RWPE2 (cell line): ENCODE measurements at regions not wholly inside any gene's neighbourhood (a gene's known extent, or its start where the extent isn't known, plus 50 kb on each side); places are given as distances from the start of the nearest gene placed in this dataset.

ENCODE experiments used
- ATAC-seq: fragments of 200-7000 bp; cut with Tn5 transposase; 3 replicates; pipeline ENCODE4 v1.9.1; 2021; ENCODE audit warnings: low read depth
- DNase-seq: peaks from one replicate; pipeline ENCODE4 v3.0.0-alpha.2; 2020; ENCODE audit warnings: low spot score
- H3K27ac ChIP-seq: fragments of 450-650 bp; 2 replicates; pipeline ENCODE4 v1.5.1; 2017; ENCODE audit warnings: mild to moderate bottlenecking; ENCODE audit not compliant: poor library complexity, severe bottlenecking
- H3K27me3 ChIP-seq: fragments of 250-450 bp; sonication (Bioruptor Pico); 2 replicates; pipeline ENCODE4 v1.5.1; 2021; ENCODE audit warnings: mild to moderate bottlenecking, moderate library complexity; ENCODE audit not compliant: insufficient read depth, poor library complexity, severe bottlenecking
- H3K36me3 ChIP-seq: fragments of 250-450 bp; sonication (Bioruptor Pico); 2 replicates; pipeline ENCODE4 v1.5.1; 2020; ENCODE audit warnings: low read depth, mild to moderate bottlenecking, moderate library complexity
- H3K4me1 ChIP-seq: fragments of 250-450 bp; sonication (Bioruptor Pico); 2 replicates; pipeline ENCODE4 v1.5.1; 2021; ENCODE audit warnings: mild to moderate bottlenecking, moderate library complexity; ENCODE audit not compliant: insufficient read depth, poor library complexity, severe bottlenecking
- H3K4me3 ChIP-seq: fragments of 250-450 bp; sonication (Bioruptor Pico); 2 replicates; pipeline ENCODE4 v1.5.1; 2021; ENCODE audit warnings: mild to moderate bottlenecking, moderate library complexity; ENCODE audit not compliant: severe bottlenecking
- H3K9me3 ChIP-seq: fragments of 250-450 bp; sonication (Bioruptor Pico); 2 replicates; pipeline ENCODE4 v1.5.1; 2021; ENCODE audit warnings: mild to moderate bottlenecking, moderate library complexity; ENCODE audit not compliant: severe bottlenecking
- TF ChIP-seq, protein P1 (sequence below): fragments of 450-650 bp; IDR thresholded peaks from one replicate; pipeline ENCODE4 v1.5.1; 2017; ENCODE audit warnings: mild to moderate bottlenecking, moderate library complexity; ENCODE audit not compliant: poor library complexity, severe bottlenecking

DNA sequence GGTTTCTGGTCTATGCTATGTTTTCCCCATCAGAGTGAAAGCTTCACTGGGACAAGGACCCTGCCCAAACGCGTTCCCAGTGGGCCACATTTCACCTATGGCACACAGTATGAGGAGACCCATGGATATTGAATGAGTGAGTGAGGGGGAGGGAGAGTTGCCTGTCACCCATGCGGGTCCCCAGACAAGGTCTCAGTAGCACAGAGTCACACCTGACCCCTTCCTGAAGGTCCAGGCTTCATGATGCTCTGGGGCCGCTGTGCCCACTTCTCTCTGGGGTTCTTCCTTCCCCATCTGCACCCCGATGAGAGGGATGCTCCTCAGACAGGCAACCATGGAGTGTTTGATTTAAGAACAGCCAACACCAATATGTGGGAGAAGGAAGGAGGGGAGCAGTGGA, 72.3 kb upstream of the CSF3R start:
- Histone ChIP-seq H3K9me3 (no peaks in the 10 kb centered on the region), H3K27ac (no peak overlapping the region), H3K36me3 (no peaks in the 10 kb centered on the region), H3K4me3 (no peak overlapping the region), H3K4me1 (no peaks in the 10 kb centered on the region), H3K27me3 (peaks cover 30% of the 10 kb centered on the region)
- TF ChIP-seq, protein P1, sequence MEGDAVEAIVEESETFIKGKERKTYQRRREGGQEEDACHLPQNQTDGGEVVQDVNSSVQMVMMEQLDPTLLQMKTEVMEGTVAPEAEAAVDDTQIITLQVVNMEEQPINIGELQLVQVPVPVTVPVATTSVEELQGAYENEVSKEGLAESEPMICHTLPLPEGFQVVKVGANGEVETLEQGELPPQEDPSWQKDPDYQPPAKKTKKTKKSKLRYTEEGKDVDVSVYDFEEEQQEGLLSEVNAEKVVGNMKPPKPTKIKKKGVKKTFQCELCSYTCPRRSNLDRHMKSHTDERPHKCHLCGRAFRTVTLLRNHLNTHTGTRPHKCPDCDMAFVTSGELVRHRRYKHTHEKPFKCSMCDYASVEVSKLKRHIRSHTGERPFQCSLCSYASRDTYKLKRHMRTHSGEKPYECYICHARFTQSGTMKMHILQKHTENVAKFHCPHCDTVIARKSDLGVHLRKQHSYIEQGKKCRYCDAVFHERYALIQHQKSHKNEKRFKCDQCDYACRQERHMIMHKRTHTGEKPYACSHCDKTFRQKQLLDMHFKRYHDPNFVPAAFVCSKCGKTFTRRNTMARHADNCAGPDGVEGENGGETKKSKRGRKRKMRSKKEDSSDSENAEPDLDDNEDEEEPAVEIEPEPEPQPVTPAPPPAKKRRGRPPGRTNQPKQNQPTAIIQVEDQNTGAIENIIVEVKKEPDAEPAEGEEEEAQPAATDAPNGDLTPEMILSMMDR = no peak
- DNase-seq (no peak), ATAC-seq (no peak)

DNA sequence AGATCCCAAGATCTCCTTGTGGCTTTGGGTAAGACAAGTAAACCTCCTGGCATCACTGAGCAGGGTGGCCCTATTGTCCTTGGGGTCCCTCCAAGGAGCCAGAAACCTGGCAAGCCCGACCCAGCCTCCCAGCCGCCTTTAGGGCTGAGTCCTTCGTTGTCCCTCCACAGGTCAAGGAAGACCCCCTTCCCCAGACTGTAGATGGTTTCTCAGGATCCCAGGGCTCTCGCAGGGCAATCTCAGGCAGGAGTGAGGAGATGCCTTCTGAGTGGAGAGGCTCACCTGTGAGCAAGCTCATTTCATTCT, 71.6 kb upstream of the CSF3R start:
- Histone ChIP-seq H3K36me3 (no peaks in the 10 kb centered on the region), H3K9me3 (no peaks in the 10 kb centered on the region), H3K4me3 (no peak overlapping the region), H3K4me1 (no peaks in the 10 kb centered on the region), H3K27ac (no peak overlapping the region), H3K27me3 (peaks cover 30% of the 10 kb centered on the region)
- TF ChIP-seq, protein P1 = no peak
- ATAC-seq (no peak), DNase-seq (no peak)

DNA sequence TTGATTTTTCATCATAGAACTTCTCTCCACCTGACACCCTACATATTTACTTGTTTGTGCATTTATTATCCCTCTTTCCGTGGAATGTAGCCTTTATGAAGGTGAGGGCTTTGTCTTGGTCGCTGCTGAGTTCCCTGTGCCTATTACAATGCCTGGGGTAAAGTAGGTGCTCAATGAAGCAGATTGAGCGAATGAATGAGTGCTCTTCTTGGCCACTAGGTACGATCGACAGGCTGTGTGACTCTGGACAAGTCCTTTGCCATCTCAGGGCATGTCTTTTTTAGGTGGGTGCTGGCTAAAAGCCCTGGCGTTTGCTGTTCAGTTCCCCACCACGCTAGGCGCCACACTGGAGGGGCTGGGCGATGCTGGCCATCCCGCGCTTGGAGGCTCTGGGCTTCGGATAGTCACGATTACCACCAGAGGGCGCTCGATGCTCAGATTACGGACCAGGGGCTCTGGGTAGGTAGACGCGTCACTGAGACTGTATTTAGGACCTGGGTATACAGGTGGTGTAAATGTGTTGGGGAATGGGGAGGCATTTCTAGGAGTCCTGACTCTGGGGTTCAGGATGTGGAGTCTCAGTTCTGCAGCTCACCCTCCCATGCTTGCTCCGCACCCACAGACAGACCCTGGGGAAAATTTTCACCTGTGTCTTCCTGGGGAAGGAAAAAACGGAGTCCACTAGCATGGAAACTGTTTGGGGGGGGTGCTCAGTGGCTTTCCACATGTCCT, 71.0 kb upstream of the CSF3R start:
- no peaks in the 10 kb centered on the region for H3K9me3 ChIP-seq
- ATAC-seq (peak; percentile 94), DNase-seq (peak; percentile 66)
- no peaks in the 10 kb centered on the region for H3K4me1 ChIP-seq
- H3K4me3 ChIP-seq = no peak overlapping the region
- peaks cover 30% of the 10 kb centered on the region for H3K27me3 ChIP-seq
- H3K27ac ChIP-seq = no peak overlapping the region
- TF ChIP-seq, protein P1 = peak; percentile 71
- no peaks in the 10 kb centered on the region for H3K36me3 ChIP-seq

DNA sequence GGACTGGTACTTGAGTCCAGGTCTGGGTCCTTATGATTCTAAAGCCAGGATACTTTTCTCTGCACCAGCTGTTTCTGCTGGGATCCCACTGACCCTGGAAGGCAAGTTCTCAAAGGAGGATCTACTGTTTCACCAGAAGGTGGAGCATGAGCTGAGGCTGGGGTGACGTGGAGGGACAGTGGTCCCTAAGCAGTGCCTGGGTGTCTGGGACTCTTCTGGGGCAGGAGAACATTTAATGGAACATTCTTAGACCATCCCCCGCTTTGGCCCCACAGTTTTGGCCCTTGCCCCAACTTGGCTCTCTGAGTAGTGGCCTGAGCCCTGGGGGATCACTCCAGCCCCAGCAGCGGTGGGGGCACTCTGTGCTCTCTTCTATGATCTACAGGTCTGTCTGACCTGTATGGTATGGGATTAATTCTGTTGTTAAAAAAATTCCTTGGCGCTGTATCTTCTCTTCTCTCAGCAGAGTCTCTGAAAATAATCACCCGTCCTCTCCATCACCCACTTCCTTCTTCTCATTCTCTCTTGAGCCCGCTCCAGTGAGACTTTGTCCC, 60.3 kb upstream of the CSF3R start:
- no peak overlapping the region for H3K27ac ChIP-seq
- H3K36me3 ChIP-seq = no peaks in the 10 kb centered on the region
- ATAC-seq (no peak), DNase-seq (no peak)
- no peaks in the 10 kb centered on the region for H3K4me1 ChIP-seq
- H3K4me3 ChIP-seq = no peak overlapping the region
- TF ChIP-seq, protein P1 = no peak
- H3K27me3 ChIP-seq = no peaks in the 10 kb centered on the region
- no peaks in the 10 kb centered on the region for H3K9me3 ChIP-seq
